Endothelial cell of umbilical vein (primary cell): ENCODE measurements at regions not wholly inside any gene's neighbourhood (a gene's known extent, or its start where the extent isn't known, plus 50 kb on each side); places are given as distances from the start of the nearest gene placed in this dataset.

Experiments
- BruUV-seq: library from RNA; stranded (reverse); fragments of 400-500 nt; replicated peaks from 2 replicates; lab custom pipeline; 2021; lab: Mats Ljungman, UMichigan
- CTCF ChIA-PET: fragments of 300-600, 350-600 bp; sonication (Branson Sonifier 250); formaldehyde crosslinking; loops from one replicate; lab custom pipeline; 2021; ENCODE audit warnings: antibody characterized with exemption, inconsistent platforms; lab: Charles Lee
- POLR2A ChIA-PET: fragments of 300-600, 350-600 bp; sonication (Branson Sonifier 250); formaldehyde crosslinking; loops from one replicate; lab custom pipeline; 2021; ENCODE audit warnings: antibody characterized with exemption, inconsistent platforms; lab: Charles Lee
- DNase-seq: peaks from one replicate; pipeline ENCODE4 v3.0.0-alpha.2; 2011; ENCODE audit warnings: low read depth, low spot score
- FAIRE-seq: peaks from 2 replicates; lab custom pipeline; 2011; peaks lifted over from hg19 to GRCh38; lab: Jason Lieb, UNC
- H2AFZ ChIP-seq: 2 replicates; pipeline ENCODE4 v1.6.0; 2012; ENCODE audit warnings: low read depth, low read length, control low read depth, inconsistent platforms
- H3K27ac ChIP-seq: 2 replicates; pipeline ENCODE4 v1.5.1; 2011; ENCODE audit warnings: low read depth, mild to moderate bottlenecking, control low read depth, low read length, moderate library complexity; ENCODE audit not compliant: insufficient read depth
- H3K27me3 ChIP-seq, 2 experiments: 2 replicates each; pipeline versions ENCODE4 v1.6.0 to v1.6.1; 2011; ENCODE audit warnings: low read length in 2 of 2, mixed read lengths in 1 of 2; ENCODE audit not compliant: control insufficient read depth in 2 of 2, insufficient read depth in 2 of 2
- H3K36me3 ChIP-seq, 2 experiments: 2 replicates in 1 of 2; 3 replicates in 1 of 2; pipeline ENCODE4 v1.5.1; 2011; ENCODE audit warnings: low read length in 2 of 2, mild to moderate bottlenecking in 1 of 2, moderate library complexity in 1 of 2; ENCODE audit not compliant: control insufficient read depth in 2 of 2, insufficient read depth in 2 of 2; ENCODE audit errors: extremely low read depth in 1 of 2
- H3K4me1 ChIP-seq: 3 replicates; pipeline ENCODE4 v1.5.1; 2011; ENCODE audit warnings: mild to moderate bottlenecking, low read length; ENCODE audit not compliant: control insufficient read depth, insufficient read depth; ENCODE audit errors: extremely low read depth
- H3K4me2 ChIP-seq: 2 replicates; pipeline ENCODE4 v1.6.1; 2011; ENCODE audit warnings: low read length, control low read depth, mixed read lengths; ENCODE audit not compliant: insufficient read depth
- H3K4me3 ChIP-seq, 3 experiments: fragments of 200-600 bp in 1 of 3; sonication (generic), shearing (Covaris generic) in 1 of 3; replicated peaks in 1 of 3; 2 replicates each; pipeline ENCODE4 v1.5.1; 2011 to 2016; ENCODE audit warnings: control low read depth in 3 of 3, low read length in 3 of 3, mild to moderate bottlenecking in 2 of 3, inconsistent platforms in 1 of 3, low read depth in 1 of 3, moderate library complexity in 1 of 3; ENCODE audit not compliant: insufficient read depth in 1 of 3
- H3K79me2 ChIP-seq: 2 replicates; pipeline ENCODE4 v1.6.0; 2012; ENCODE audit warnings: low read length, inconsistent platforms; ENCODE audit not compliant: control insufficient read depth, insufficient read depth
- H3K9ac ChIP-seq: replicated peaks from 2 replicates; pipeline ENCODE3; 2011; ENCODE audit warnings: low read length, control low read depth; ENCODE audit not compliant: insufficient read depth; ENCODE audit errors: extremely low read depth
- H3K9me1 ChIP-seq: replicated peaks from 3 replicates; pipeline ENCODE4 v1.6.0; 2011; ENCODE audit warnings: mild to moderate bottlenecking, low read length; ENCODE audit not compliant: control insufficient read depth, insufficient read depth; ENCODE audit errors: extremely low read depth
- H3K9me3 ChIP-seq: replicated peaks from 2 replicates; pipeline ENCODE4 v1.5.1; 2012; ENCODE audit warnings: low read length, inconsistent platforms; ENCODE audit not compliant: control insufficient read depth, insufficient read depth
- H4K20me1 ChIP-seq: replicated peaks from 2 replicates; pipeline ENCODE3; 2011; ENCODE audit warnings: mild to moderate bottlenecking, low read length; ENCODE audit not compliant: control insufficient read depth, insufficient read depth; ENCODE audit errors: extremely low read depth
- CTCF ChIP-seq, 2 donors: IDR thresholded peaks; 1 replicate in 1 of 2; 2 replicates in 1 of 2; pipeline ENCODE4 v1.5.1; 2011; ENCODE audit warnings: low read length in 2 of 2, mild to moderate bottlenecking in 2 of 2, moderate library complexity in 2 of 2, control low read depth in 1 of 2, inconsistent platforms in 1 of 2, low read depth in 1 of 2; ENCODE audit not compliant: insufficient read depth in 1 of 2; ENCODE audit errors: extremely low read depth in 1 of 2
- EZH2 ChIP-seq: IDR thresholded peaks from 2 replicates; pipeline ENCODE4 v1.6.1; 2012; ENCODE audit warnings: borderline replicate concordance, low read depth, mild to moderate bottlenecking, moderate library complexity, low read length, inconsistent platforms; ENCODE audit not compliant: severe bottlenecking
- FOS ChIP-seq: IDR thresholded peaks from 2 replicates; pipeline ENCODE4 v1.6.1; 2011; ENCODE audit warnings: mild to moderate bottlenecking, low read length, moderate library complexity, borderline replicate concordance; ENCODE audit not compliant: insufficient read depth
- GATA2 ChIP-seq: IDR thresholded peaks from 2 replicates; pipeline ENCODE4 v1.7.0; 2011; ENCODE audit warnings: low read depth, mild to moderate bottlenecking, moderate library complexity, mixed read lengths, low read length; ENCODE audit not compliant: insufficient read length, insufficient read depth
- JUN ChIP-seq: IDR thresholded peaks from 2 replicates; pipeline ENCODE4 v1.6.1; 2011; ENCODE audit warnings: borderline replicate concordance, low read depth; ENCODE audit not compliant: insufficient read length, insufficient read depth
- MAX ChIP-seq: IDR thresholded peaks from 2 replicates; pipeline ENCODE4 v1.6.1; 2011; ENCODE audit not compliant: insufficient read depth, insufficient read length
- MYC ChIP-seq: IDR thresholded peaks from one replicate; pipeline ENCODE4 v1.6.1; 2011; ENCODE audit warnings: mild to moderate bottlenecking, low read depth, low read length
- POLR2A ChIP-seq: IDR thresholded peaks from 2 replicates; pipeline ENCODE4 v1.6.1; 2012; ENCODE audit warnings: low read depth, mild to moderate bottlenecking, control low read depth, low read length
- POLR2AphosphoS5 ChIP-seq: IDR thresholded peaks from 2 replicates; pipeline ENCODE4 v1.6.1; 2012; ENCODE audit warnings: low read depth, mild to moderate bottlenecking, control low read depth, low read length, moderate library complexity; ENCODE audit not compliant: insufficient read depth
- dilution Hi-C: fragments of 300-500 bp; cut with MboI; formaldehyde crosslinking; loops from one replicate; pipeline ENCODE4 v1.15.0; 2019; ENCODE audit warnings: low sequenced_read_pairs; ENCODE audit not compliant: extremely low pct_ligation_motif_present
- intact Hi-C: fragments of 100-400 bp; cut with micrococcal nuclease; formaldehyde crosslinking; loops from one replicate; pipeline ENCODE4 v1.10.0; 2022

- Histone ChIP-seq H3K9me3 (no peaks in the 10 kb centered on the region), H3K9me1 (no peaks in the 10 kb centered on the region), H3K27ac (no peak overlapping the region), H3K79me2 (no peaks in the 10 kb centered on the region), H3K27me3 (peaks cover 0 to 5% of the 10 kb centered on the region in 2 experiments), H3K36me3 (no peaks in the 10 kb centered on the region), H3K9ac (no peak overlapping the region), H2AFZ (no peak overlapping the region), H3K4me1 (no peaks in the 10 kb centered on the region), H3K4me2 (no peak overlapping the region), H4K20me1 (no peaks in the 10 kb centered on the region), H3K4me3 (no peak overlapping the region)
- TF ChIP-seq JUN (no peak), GATA2 (no peak), MAX (no peak), MYC (no peak), EZH2 (no peak), FOS (no peak), POLR2A (no peak), CTCF (IDR thresholded peaks at IDR 0.05; ENCODE audit: extremely low read depth in 1 of 2, insufficient read depth in 1 of 2, low read depth in 1 of 2, low read length in 2 of 2) (no peak), POLR2AphosphoS5 (no peak)
- no peak for FAIRE-seq
- no peak for DNase-seq
- dilution Hi-C loops: no loop called here
- BruUV-seq: no TSS peak
- intact Hi-C loops: no loop called here
- ChIA-PET CTCF (no interaction called here), POLR2A (no interaction called here)
These were observed 150.0 kb upstream of the GDNF start for GRCh38 chr5:37989884-37990283.
